Testis (tissue), 2 donors: ENCODE measurements at regions not wholly inside any gene's neighbourhood (a gene's known extent, or its start where the extent isn't known, plus 50 kb on each side); places are given as distances from the start of the nearest gene placed in this dataset.

Source experiments
- CTCF ChIP-seq, 3 experiments: fragments of 450-650 bp in 2 of 3; fragments of 200-600 bp in 1 of 3; sonication (generic) in 1 of 3; IDR thresholded peaks; one replicate each; pipeline ENCODE4 v1.5.1; 2016 to 2019; ENCODE audit warnings: antibody characterized with exemption in 3 of 3, mild to moderate bottlenecking in 2 of 3, moderate library complexity in 1 of 3
- POLR2A ChIP-seq: fragments of 450-650 bp; IDR thresholded peaks from one replicate; pipeline ENCODE4 v1.6.1; 2017; ENCODE audit warnings: antibody characterized with exemption, mild to moderate bottlenecking, moderate library complexity

GRCh38 chr12:93325855-93326254 lies 51.9 kb upstream of the NUDT4 start:
- TF ChIP-seq POLR2A (no peak), CTCF (IDR thresholded peaks at IDR 0.05) (no peak)
